Endothelial cell of umbilical vein (primary cell): ENCODE measurements at regions not wholly inside any gene's neighbourhood (a gene's known extent, or its start where the extent isn't known, plus 50 kb on each side); places are given as distances from the start of the nearest gene placed in this dataset.
"Not testable (repeated sequence)": the region's sequence is repeated elsewhere in the genome, so short reads cannot be mapped to it uniquely, and the experiment has no call there.

Experiments used
- BruUV-seq: library from RNA; stranded (reverse); fragments of 400-500 nt; replicated peaks from 2 replicates; lab custom pipeline; 2021; lab: Mats Ljungman, UMichigan
- CTCF ChIA-PET: fragments of 300-600, 350-600 bp; sonication (Branson Sonifier 250); formaldehyde crosslinking; loops from one replicate; lab custom pipeline; 2021; ENCODE audit warnings: antibody characterized with exemption, inconsistent platforms; lab: Charles Lee
- POLR2A ChIA-PET: fragments of 300-600, 350-600 bp; sonication (Branson Sonifier 250); formaldehyde crosslinking; loops from one replicate; lab custom pipeline; 2021; ENCODE audit warnings: antibody characterized with exemption, inconsistent platforms; lab: Charles Lee
- DNase-seq: peaks from one replicate; pipeline ENCODE4 v3.0.0-alpha.2; 2011; ENCODE audit warnings: low read depth, low spot score
- FAIRE-seq: peaks from 2 replicates; lab custom pipeline; 2011; peaks lifted over from hg19 to GRCh38; lab: Jason Lieb, UNC
- H2AFZ ChIP-seq: 2 replicates; pipeline ENCODE4 v1.6.0; 2012; ENCODE audit warnings: low read depth, low read length, control low read depth, inconsistent platforms
- H3K27ac ChIP-seq: 2 replicates; pipeline ENCODE4 v1.5.1; 2011; ENCODE audit warnings: low read depth, mild to moderate bottlenecking, control low read depth, low read length, moderate library complexity; ENCODE audit not compliant: insufficient read depth
- H3K27me3 ChIP-seq, 2 experiments: 2 replicates each; pipeline versions ENCODE4 v1.6.0 to v1.6.1; 2011; ENCODE audit warnings: low read length in 2 of 2, mixed read lengths in 1 of 2; ENCODE audit not compliant: control insufficient read depth in 2 of 2, insufficient read depth in 2 of 2
- H3K36me3 ChIP-seq, 2 experiments: 2 replicates in 1 of 2; 3 replicates in 1 of 2; pipeline ENCODE4 v1.5.1; 2011; ENCODE audit warnings: low read length in 2 of 2, mild to moderate bottlenecking in 1 of 2, moderate library complexity in 1 of 2; ENCODE audit not compliant: control insufficient read depth in 2 of 2, insufficient read depth in 2 of 2; ENCODE audit errors: extremely low read depth in 1 of 2
- H3K4me1 ChIP-seq: 3 replicates; pipeline ENCODE4 v1.5.1; 2011; ENCODE audit warnings: mild to moderate bottlenecking, low read length; ENCODE audit not compliant: control insufficient read depth, insufficient read depth; ENCODE audit errors: extremely low read depth
- H3K4me2 ChIP-seq: 2 replicates; pipeline ENCODE4 v1.6.1; 2011; ENCODE audit warnings: low read length, control low read depth, mixed read lengths; ENCODE audit not compliant: insufficient read depth
- H3K4me3 ChIP-seq, 3 experiments: fragments of 200-600 bp in 1 of 3; sonication (generic), shearing (Covaris generic) in 1 of 3; replicated peaks in 1 of 3; 2 replicates each; pipeline ENCODE4 v1.5.1; 2011 to 2016; ENCODE audit warnings: control low read depth in 3 of 3, low read length in 3 of 3, mild to moderate bottlenecking in 2 of 3, inconsistent platforms in 1 of 3, low read depth in 1 of 3, moderate library complexity in 1 of 3; ENCODE audit not compliant: insufficient read depth in 1 of 3
- H3K79me2 ChIP-seq: 2 replicates; pipeline ENCODE4 v1.6.0; 2012; ENCODE audit warnings: low read length, inconsistent platforms; ENCODE audit not compliant: control insufficient read depth, insufficient read depth
- H3K9ac ChIP-seq: replicated peaks from 2 replicates; pipeline ENCODE3; 2011; ENCODE audit warnings: low read length, control low read depth; ENCODE audit not compliant: insufficient read depth; ENCODE audit errors: extremely low read depth
- H3K9me1 ChIP-seq: replicated peaks from 3 replicates; pipeline ENCODE4 v1.6.0; 2011; ENCODE audit warnings: mild to moderate bottlenecking, low read length; ENCODE audit not compliant: control insufficient read depth, insufficient read depth; ENCODE audit errors: extremely low read depth
- H3K9me3 ChIP-seq: replicated peaks from 2 replicates; pipeline ENCODE4 v1.5.1; 2012; ENCODE audit warnings: low read length, inconsistent platforms; ENCODE audit not compliant: control insufficient read depth, insufficient read depth
- H4K20me1 ChIP-seq: replicated peaks from 2 replicates; pipeline ENCODE3; 2011; ENCODE audit warnings: mild to moderate bottlenecking, low read length; ENCODE audit not compliant: control insufficient read depth, insufficient read depth; ENCODE audit errors: extremely low read depth
- CTCF ChIP-seq, 2 donors: IDR thresholded peaks; 1 replicate in 1 of 2; 2 replicates in 1 of 2; pipeline ENCODE4 v1.5.1; 2011; ENCODE audit warnings: low read length in 2 of 2, mild to moderate bottlenecking in 2 of 2, moderate library complexity in 2 of 2, control low read depth in 1 of 2, inconsistent platforms in 1 of 2, low read depth in 1 of 2; ENCODE audit not compliant: insufficient read depth in 1 of 2; ENCODE audit errors: extremely low read depth in 1 of 2
- EZH2 ChIP-seq: IDR thresholded peaks from 2 replicates; pipeline ENCODE4 v1.6.1; 2012; ENCODE audit warnings: borderline replicate concordance, low read depth, mild to moderate bottlenecking, moderate library complexity, low read length, inconsistent platforms; ENCODE audit not compliant: severe bottlenecking
- FOS ChIP-seq: IDR thresholded peaks from 2 replicates; pipeline ENCODE4 v1.6.1; 2011; ENCODE audit warnings: mild to moderate bottlenecking, low read length, moderate library complexity, borderline replicate concordance; ENCODE audit not compliant: insufficient read depth
- GATA2 ChIP-seq: IDR thresholded peaks from 2 replicates; pipeline ENCODE4 v1.7.0; 2011; ENCODE audit warnings: low read depth, mild to moderate bottlenecking, moderate library complexity, mixed read lengths, low read length; ENCODE audit not compliant: insufficient read length, insufficient read depth
- JUN ChIP-seq: IDR thresholded peaks from 2 replicates; pipeline ENCODE4 v1.6.1; 2011; ENCODE audit warnings: borderline replicate concordance, low read depth; ENCODE audit not compliant: insufficient read length, insufficient read depth
- MAX ChIP-seq: IDR thresholded peaks from 2 replicates; pipeline ENCODE4 v1.6.1; 2011; ENCODE audit not compliant: insufficient read depth, insufficient read length
- MYC ChIP-seq: IDR thresholded peaks from one replicate; pipeline ENCODE4 v1.6.1; 2011; ENCODE audit warnings: mild to moderate bottlenecking, low read depth, low read length
- POLR2A ChIP-seq: IDR thresholded peaks from 2 replicates; pipeline ENCODE4 v1.6.1; 2012; ENCODE audit warnings: low read depth, mild to moderate bottlenecking, control low read depth, low read length
- POLR2AphosphoS5 ChIP-seq: IDR thresholded peaks from 2 replicates; pipeline ENCODE4 v1.6.1; 2012; ENCODE audit warnings: low read depth, mild to moderate bottlenecking, control low read depth, low read length, moderate library complexity; ENCODE audit not compliant: insufficient read depth
- dilution Hi-C: fragments of 300-500 bp; cut with MboI; formaldehyde crosslinking; loops from one replicate; pipeline ENCODE4 v1.15.0; 2019; ENCODE audit warnings: low sequenced_read_pairs; ENCODE audit not compliant: extremely low pct_ligation_motif_present
- intact Hi-C: fragments of 100-400 bp; cut with micrococcal nuclease; formaldehyde crosslinking; loops from one replicate; pipeline ENCODE4 v1.10.0; 2022

GRCh38 chr14:40630471-40630870, 976.2 kb upstream of the LRFN5 start:
- H3K4me1 ChIP-seq: no peaks in the 10 kb centered on the region
- dilution Hi-C loops: no loop called here
- no peak overlapping the region for H3K27ac ChIP-seq
- no peaks in the 10 kb centered on the region for H3K9me3 ChIP-seq
- H3K4me2 ChIP-seq: no peak overlapping the region
- no peaks in the 10 kb centered on the region for H3K36me3 ChIP-seq
- BruUV-seq: no TSS peak
- no peak for FAIRE-seq
- H3K27me3 ChIP-seq: no peaks in the 10 kb centered on the region
- no peaks in the 10 kb centered on the region for H4K20me1 ChIP-seq
- POLR2A ChIA-PET: no interaction called here
- H3K79me2 ChIP-seq: no peaks in the 10 kb centered on the region
- TF ChIP-seq FOS: no peak
- no peak for TF ChIP-seq POLR2A
- no peak for TF ChIP-seq MYC
- TF ChIP-seq POLR2AphosphoS5: no peak
- TF ChIP-seq CTCF (IDR thresholded peaks at IDR 0.05; ENCODE audit: extremely low read depth in 1 of 2, insufficient read depth in 1 of 2, low read depth in 1 of 2, low read length in 2 of 2): no peak
- no peak for TF ChIP-seq GATA2
- TF ChIP-seq EZH2: no peak
- no peak for TF ChIP-seq JUN
- TF ChIP-seq MAX: no peak
- H2AFZ ChIP-seq: no peak overlapping the region
- no peak overlapping the region for H3K4me3 ChIP-seq
- CTCF ChIA-PET: no interaction called here
- no peak for DNase-seq
- H3K9me1 ChIP-seq: no peaks in the 10 kb centered on the region
- intact Hi-C loops: no loop called here
- H3K9ac ChIP-seq: no peak overlapping the region

GRCh38 chr14:40629551-40630137, 977.0 kb upstream of the LRFN5 start:
- dilution Hi-C loops: not testable (repeated sequence)

More at GRCh38 chr14:40629551-40630137, 977.0 kb upstream of the LRFN5 start:
- H3K27me3 ChIP-seq, POLR2A ChIA-PET, H3K9ac ChIP-seq, H3K4me3 ChIP-seq, H3K9me3 ChIP-seq, H3K27ac ChIP-seq, BruUV-seq, H2AFZ ChIP-seq, FAIRE-seq, H3K36me3 ChIP-seq, H3K79me2 ChIP-seq, H3K9me1 ChIP-seq, H3K4me2 ChIP-seq, H3K4me1 ChIP-seq, DNase-seq, CTCF ChIA-PET, H4K20me1 ChIP-seq, intact Hi-C loops: not testable (repeated sequence)
